OCI-LY7 (cell line): ENCODE measurements at regions not wholly inside any gene's neighbourhood (a gene's known extent, or its start where the extent isn't known, plus 50 kb on each side); places are given as distances from the start of the nearest gene placed in this dataset.

ENCODE experiments used
- BruUV-seq: library from RNA; stranded (reverse); fragments of 400-500 nt; replicated peaks from 2 replicates; lab custom pipeline; 2021; lab: Mats Ljungman, UMichigan
- CTCF ChIA-PET: fragments of 300-600 bp; sonication (Branson Sonifier 250); formaldehyde crosslinking; loops from one replicate; lab custom pipeline; 2022; ENCODE audit warnings: antibody characterized with exemption; ENCODE audit not compliant: unreplicated experiment; lab: Charles Lee
- POLR2A ChIA-PET: fragments of 300-600 bp; sonication (Branson Sonifier 250); formaldehyde crosslinking; loops from one replicate; lab custom pipeline; 2022; ENCODE audit warnings: antibody characterized with exemption; lab: Charles Lee
- DNase-seq: peaks from one replicate; pipeline ENCODE4 v3.0.0-alpha.2; 2015; ENCODE audit warnings: low spot score
- H2AFZ ChIP-seq: fragments of 200-600 bp; sonication (generic), shearing (Covaris generic); 2 replicates; pipeline ENCODE4 v1.6.1; 2014; ENCODE audit warnings: mild to moderate bottlenecking, antibody characterized with exemption, low read length, moderate library complexity
- H3K27ac ChIP-seq: fragments of 200-600 bp; sonication (generic); 2 replicates; pipeline ENCODE4 v1.5.1; 2014; ENCODE audit warnings: mixed run types, low read depth, mild to moderate bottlenecking, moderate library complexity, low read length, inconsistent platforms; ENCODE audit not compliant: poor library complexity, severe bottlenecking
- H3K36me3 ChIP-seq: fragments of 200-600 bp; sonication (generic); 2 replicates; pipeline ENCODE4 v1.6.1; 2014; ENCODE audit warnings: mild to moderate bottlenecking, antibody characterized with exemption, low read length, moderate library complexity, mixed read lengths; ENCODE audit not compliant: insufficient read depth
- H3K4me1 ChIP-seq: fragments of 200-600 bp; sonication (generic); 2 replicates; pipeline ENCODE4 v1.5.1; 2014; ENCODE audit warnings: mild to moderate bottlenecking, low read length; ENCODE audit not compliant: insufficient read depth, poor library complexity, severe bottlenecking
- H3K4me2 ChIP-seq: fragments of 200-600 bp; sonication (generic); 2 replicates; pipeline ENCODE4 v1.6.1; 2014; ENCODE audit warnings: mild to moderate bottlenecking, low read length
- H3K4me3 ChIP-seq: fragments of 200-600 bp; sonication (generic); 2 replicates; pipeline ENCODE4 v1.5.1; 2014; ENCODE audit warnings: mild to moderate bottlenecking, low read depth, low read length; ENCODE audit not compliant: poor library complexity, severe bottlenecking
- H3K79me2 ChIP-seq: fragments of 200-600 bp; sonication (generic); 2 replicates; pipeline ENCODE4 v1.6.1; 2016; ENCODE audit warnings: low read depth, mild to moderate bottlenecking, low read length, moderate library complexity, mixed read lengths; ENCODE audit not compliant: insufficient read depth
- H3K9me2 ChIP-seq: fragments of 200-600 bp; sonication (generic); 2 replicates; pipeline ENCODE4 v1.6.1; 2016; ENCODE audit warnings: mild to moderate bottlenecking, low read length, mixed read lengths; ENCODE audit not compliant: insufficient read depth
- H3K9me3 ChIP-seq: fragments of 200-600 bp; sonication (generic); 2 replicates; pipeline ENCODE4 v1.6.1; 2014; ENCODE audit warnings: mild to moderate bottlenecking, mixed run types, low read length, mixed read lengths
- H4K20me1 ChIP-seq: fragments of 200-600 bp; sonication (generic); 2 replicates; pipeline ENCODE4 v1.6.1; 2014; ENCODE audit warnings: mild to moderate bottlenecking, antibody characterized with exemption, low read length, moderate library complexity, mixed read lengths; ENCODE audit not compliant: insufficient read depth
- EZH2phosphoT487 ChIP-seq: fragments of 200-600 bp; sonication (generic); IDR thresholded peaks from 2 replicates; pipeline ENCODE4 v1.6.1; 2018; ENCODE audit warnings: low read depth, borderline replicate concordance, mild to moderate bottlenecking, mixed run types, antibody characterized with exemption, low read length, moderate library complexity, mixed read lengths
- intact Hi-C: fragments of 100-400 bp; cut with micrococcal nuclease; formaldehyde crosslinking; loops from one replicate; pipeline ENCODE4 v1.10.0; 2022; ENCODE audit not compliant: unreplicated experiment
- TF ChIP-seq, protein P1 (sequence below): fragments of 200-600 bp; sonication (generic); conservative IDR thresholded peaks from 2 replicates; pipeline ENCODE4 v1.5.1; 2014; ENCODE audit warnings: mild to moderate bottlenecking, antibody characterized with exemption, low read length, moderate library complexity, mixed read lengths

DNA sequence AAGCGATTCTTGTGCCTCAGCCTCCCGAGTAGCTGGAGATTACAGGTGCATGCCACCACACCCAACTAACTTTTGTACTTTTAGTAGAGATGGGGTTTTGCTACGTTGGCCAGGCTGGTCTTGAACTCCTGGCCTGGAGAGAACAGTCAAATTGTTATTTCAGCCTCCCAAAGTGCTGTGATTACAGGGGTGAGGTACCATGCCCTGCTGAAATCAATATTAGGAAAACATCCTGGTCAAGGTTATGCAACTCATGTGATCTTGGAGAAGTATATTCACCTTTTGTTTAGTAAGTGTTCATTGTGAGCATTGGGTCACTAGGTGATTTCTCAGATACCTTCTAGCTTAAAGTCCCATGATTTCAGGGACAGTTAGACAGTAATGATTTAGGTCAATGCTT, 167.8 kb downstream of the AASDH start:
- no peak for TF ChIP-seq EZH2phosphoT487
- TF ChIP-seq, protein P1, sequence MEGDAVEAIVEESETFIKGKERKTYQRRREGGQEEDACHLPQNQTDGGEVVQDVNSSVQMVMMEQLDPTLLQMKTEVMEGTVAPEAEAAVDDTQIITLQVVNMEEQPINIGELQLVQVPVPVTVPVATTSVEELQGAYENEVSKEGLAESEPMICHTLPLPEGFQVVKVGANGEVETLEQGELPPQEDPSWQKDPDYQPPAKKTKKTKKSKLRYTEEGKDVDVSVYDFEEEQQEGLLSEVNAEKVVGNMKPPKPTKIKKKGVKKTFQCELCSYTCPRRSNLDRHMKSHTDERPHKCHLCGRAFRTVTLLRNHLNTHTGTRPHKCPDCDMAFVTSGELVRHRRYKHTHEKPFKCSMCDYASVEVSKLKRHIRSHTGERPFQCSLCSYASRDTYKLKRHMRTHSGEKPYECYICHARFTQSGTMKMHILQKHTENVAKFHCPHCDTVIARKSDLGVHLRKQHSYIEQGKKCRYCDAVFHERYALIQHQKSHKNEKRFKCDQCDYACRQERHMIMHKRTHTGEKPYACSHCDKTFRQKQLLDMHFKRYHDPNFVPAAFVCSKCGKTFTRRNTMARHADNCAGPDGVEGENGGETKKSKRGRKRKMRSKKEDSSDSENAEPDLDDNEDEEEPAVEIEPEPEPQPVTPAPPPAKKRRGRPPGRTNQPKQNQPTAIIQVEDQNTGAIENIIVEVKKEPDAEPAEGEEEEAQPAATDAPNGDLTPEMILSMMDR = no peak
- Histone ChIP-seq H3K27ac (no peak overlapping the region), H3K9me3 (no peaks in the 10 kb centered on the region), H2AFZ (no peak overlapping the region), H4K20me1 (no peaks in the 10 kb centered on the region), H3K9me2 (no peaks in the 10 kb centered on the region), H3K4me1 (no peaks in the 10 kb centered on the region), H3K4me2 (no peak overlapping the region), H3K4me3 (no peak overlapping the region), H3K36me3 (no peaks in the 10 kb centered on the region), H3K79me2 (no peaks in the 10 kb centered on the region)
- intact Hi-C loops = no loop called here
- ChIA-PET POLR2A (interaction anchor here (0.6 to 0.9 kb wide), 2 partner anchors 11 to 206 kb away, joined by 3 read pairs; no protein-coding TSS in a partner anchor), CTCF (no interaction called here)
- DNase-seq = no peak
- no TSS peak for BruUV-seq

DNA sequence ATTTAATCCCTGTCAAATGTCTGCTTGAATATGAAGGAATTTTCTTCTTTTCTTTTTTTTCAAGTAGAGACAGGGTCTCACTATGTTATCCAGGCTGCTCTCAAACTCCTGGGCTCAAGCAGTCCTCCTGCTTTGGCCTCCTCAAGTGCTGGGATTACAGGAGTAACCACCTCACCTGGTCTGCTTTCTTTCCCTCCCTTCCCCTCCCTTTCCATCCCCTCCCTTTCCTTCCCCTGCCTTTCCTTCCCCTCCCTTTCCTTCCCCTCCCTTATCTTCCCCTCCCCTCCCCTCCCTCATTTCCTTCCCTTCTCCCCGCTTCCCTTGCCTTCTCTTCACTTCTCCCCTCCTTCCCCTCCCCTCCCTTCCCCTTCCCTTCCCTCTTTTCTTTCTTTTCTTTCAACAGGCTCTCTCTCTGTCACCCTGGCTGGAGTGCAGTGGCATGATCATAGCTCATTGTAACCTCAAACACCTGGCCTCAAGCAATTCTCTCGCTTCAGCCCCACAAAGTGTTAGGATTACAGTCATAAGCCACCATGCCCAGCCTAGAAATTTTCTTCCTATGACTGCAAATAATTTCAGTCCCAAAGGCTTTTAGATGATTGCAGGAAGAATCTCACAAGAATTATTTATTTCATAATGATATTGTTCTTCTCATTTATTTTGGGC, 168.9 kb downstream of the AASDH start:
- H2AFZ ChIP-seq = no peak overlapping the region
- DNase-seq = no peak
- H3K9me3 ChIP-seq = no peaks in the 10 kb centered on the region
- ChIA-PET CTCF (no interaction called here), POLR2A (interaction anchor here (0.9 to 1.0 kb wide), 2 partner anchors 12 to 15 kb away, joined by 3 to 4 read pairs; no protein-coding TSS in a partner anchor)
- TF ChIP-seq, protein P1 = no peak
- TF ChIP-seq EZH2phosphoT487 = no peak
- intact Hi-C loops = no loop called here
- no peaks in the 10 kb centered on the region for H4K20me1 ChIP-seq
- H3K9me2 ChIP-seq = no peaks in the 10 kb centered on the region
- no peaks in the 10 kb centered on the region for H3K36me3 ChIP-seq
- no peak overlapping the region for H3K27ac ChIP-seq
- no TSS peak for BruUV-seq
- H3K4me1 ChIP-seq = no peaks in the 10 kb centered on the region
- H3K4me3 ChIP-seq = no peak overlapping the region
- H3K79me2 ChIP-seq = no peaks in the 10 kb centered on the region
- H3K4me2 ChIP-seq = no peak overlapping the region

DNA sequence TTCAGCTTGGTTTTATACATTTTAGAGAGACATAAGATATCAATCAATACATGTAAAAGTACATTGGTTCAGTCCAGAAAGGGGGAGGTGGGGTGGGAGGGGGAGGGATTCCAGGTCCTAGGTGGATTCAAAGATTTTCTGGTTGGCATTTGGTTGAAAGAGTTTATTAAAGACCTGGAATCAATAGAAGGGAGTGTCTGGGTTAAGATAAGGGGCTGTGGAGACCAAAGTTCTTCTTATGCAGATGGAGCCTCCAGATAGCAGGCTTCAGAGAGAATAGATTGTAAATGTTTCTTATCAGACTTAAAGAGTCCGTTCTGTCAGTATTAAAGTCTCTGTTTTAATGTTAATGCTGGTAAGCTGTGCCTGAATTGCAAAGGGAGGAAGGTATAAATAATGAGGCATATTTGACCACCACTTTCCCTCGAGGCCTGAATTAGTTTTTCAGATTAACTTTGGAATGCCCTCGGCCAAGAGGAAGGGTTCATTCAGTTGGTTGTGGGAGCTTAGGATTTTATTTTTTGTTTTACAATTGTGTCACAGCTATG, 169.9 kb downstream of the AASDH start:
- no peak overlapping the region for H2AFZ ChIP-seq
- H3K9me2 ChIP-seq = no peaks in the 10 kb centered on the region
- BruUV-seq = no TSS peak
- intact Hi-C loops = no loop called here
- H3K4me1 ChIP-seq = no peaks in the 10 kb centered on the region
- ChIA-PET CTCF (no interaction called here), POLR2A (interaction anchor here (0.6 to 1.0 kb wide), 2 partner anchors 14 to 1276 kb away, joined by 4 to 7 read pairs; no protein-coding TSS in a partner anchor)
- no peak overlapping the region for H3K4me3 ChIP-seq
- no peak for DNase-seq
- no peak for TF ChIP-seq EZH2phosphoT487
- TF ChIP-seq, protein P1 = no peak
- no peak overlapping the region for H3K4me2 ChIP-seq
- no peaks in the 10 kb centered on the region for H4K20me1 ChIP-seq
- H3K9me3 ChIP-seq = 0 out of 2 replicates have a peak, but pooled peaks cover under 1% of the 10 kb centered on the region
- H3K36me3 ChIP-seq = no peaks in the 10 kb centered on the region
- H3K79me2 ChIP-seq = no peaks in the 10 kb centered on the region
- H3K27ac ChIP-seq = no peak overlapping the region
